Renal cortical epithelial cell (primary cell): ENCODE measurements at regions not wholly inside any gene's neighbourhood (a gene's known extent, or its start where the extent isn't known, plus 50 kb on each side); places are given as distances from the start of the nearest gene placed in this dataset.

Source experiments
- DNase-seq: peaks from one replicate; pipeline ENCODE4 v3.0.0-alpha.2; 2011; ENCODE audit warnings: low read depth

DNA sequence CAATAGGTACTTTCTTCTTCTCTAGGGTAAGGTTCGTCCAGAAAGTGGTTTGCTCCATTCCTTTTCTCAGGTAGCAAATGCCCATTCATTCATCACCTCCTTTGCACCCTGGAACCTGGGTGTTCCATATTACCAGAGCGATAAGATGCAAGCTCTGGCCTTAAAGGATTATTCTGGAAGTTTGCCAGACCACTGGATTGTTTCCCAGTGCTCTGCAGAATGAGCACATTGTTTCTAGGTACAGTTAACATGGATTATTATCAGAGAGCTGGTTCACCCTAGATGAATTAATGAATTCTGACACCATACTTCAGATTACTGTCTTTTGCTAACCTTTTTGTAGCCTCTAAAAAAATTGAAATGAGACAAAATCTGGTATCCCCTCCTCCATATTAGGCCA, 170.9 kb upstream of the BMP4 start:
- DNase-seq = peak; percentile 43

DNA sequence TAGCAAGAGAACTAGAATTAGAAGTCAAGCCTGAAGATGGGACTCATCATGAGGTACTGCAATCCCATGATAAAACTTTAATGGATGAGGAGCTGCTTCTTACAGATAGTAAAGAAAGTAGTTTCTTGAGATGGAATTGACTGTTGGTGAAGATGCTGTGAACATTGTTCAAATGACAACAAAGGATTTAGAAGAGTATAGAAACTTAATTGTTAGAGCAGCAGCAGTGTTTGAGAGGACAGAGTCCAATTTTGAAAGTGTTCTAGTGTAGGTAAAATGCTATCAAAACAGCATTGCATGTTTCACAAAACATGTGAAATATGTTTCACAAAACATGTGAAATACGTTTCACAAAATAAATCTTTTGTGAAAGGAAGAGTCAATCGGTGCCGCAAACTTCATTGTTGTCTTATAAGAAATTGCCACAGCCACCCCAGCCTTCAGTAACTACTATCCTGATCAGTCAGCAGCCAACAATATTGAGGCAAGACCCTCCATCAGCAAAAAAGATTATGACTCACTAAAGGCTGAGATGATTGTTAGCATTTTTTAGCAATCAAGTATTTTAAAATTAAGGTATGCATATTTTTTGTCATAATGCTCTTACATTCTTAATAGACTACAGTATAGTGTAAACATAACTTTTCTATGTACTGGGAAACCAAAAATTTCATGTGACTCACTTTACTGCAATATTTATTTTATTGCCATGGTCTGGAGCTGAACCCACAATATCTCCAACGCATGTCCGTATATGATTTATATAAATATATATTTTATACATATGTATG, 173.4 kb upstream of the BMP4 start:
- no peak for DNase-seq

DNA sequence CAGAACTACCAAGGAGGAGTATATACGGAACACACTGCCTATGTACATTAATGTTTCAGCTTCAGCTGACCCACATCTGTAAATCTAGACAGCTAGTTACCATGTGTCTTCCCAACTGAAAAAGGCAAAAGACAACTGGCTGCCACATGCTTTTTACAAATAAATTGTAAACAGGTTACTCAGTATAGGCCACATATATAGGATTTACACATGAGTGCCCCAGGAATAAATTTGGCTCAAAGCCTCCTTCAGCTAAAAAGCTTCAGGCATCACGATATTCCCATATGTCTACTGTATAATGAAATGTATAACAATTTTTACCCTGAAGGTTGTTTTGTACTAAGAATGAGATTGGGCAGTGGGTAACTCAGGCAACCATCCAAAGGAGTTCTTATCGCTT, 175.9 kb upstream of the BMP4 start:
- no peak for DNase-seq

DNA sequence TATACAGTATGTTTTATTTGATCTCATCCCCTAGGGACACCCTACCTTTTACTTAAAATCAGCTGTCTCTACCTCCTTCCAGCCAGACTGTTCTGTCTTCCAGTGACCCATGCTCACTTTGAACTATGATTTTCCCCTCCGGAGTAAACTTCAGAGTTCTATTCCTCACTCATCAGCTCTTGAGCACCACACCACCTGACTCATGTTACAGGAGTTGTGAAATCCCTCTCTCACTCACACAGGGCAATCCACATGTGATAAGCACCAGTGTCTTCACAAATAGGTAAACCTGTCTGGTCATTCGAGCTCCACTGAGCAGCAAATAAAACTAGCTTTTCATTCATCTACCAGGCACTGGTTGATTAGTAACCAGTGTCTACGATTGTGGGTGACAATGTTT, 177.3 kb upstream of the BMP4 start:
- peak; percentile 98 for DNase-seq

DNA sequence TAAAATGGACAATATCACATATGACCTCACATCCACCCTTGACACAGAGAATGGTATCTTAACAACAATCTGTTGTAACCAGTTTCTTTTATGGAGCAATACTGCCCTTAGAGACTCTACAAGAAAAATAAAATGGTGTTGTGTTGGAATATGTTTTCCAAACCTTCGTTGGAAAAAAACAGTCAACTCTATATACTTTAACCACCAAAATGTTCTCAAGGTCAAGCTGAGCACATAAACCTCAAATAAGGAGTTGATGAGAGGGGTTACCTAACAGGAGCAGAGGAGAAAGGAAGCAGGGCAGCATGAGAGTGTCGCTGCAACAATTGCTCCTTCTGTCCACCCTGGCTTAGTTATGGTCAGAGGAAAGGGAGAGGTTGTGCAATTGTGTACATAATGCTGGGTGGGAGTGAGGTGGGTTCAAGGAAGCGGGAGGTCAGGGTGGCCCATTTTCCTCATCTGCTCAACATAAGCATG, 179.2 kb upstream of the BMP4 start:
- no peak for DNase-seq

DNA sequence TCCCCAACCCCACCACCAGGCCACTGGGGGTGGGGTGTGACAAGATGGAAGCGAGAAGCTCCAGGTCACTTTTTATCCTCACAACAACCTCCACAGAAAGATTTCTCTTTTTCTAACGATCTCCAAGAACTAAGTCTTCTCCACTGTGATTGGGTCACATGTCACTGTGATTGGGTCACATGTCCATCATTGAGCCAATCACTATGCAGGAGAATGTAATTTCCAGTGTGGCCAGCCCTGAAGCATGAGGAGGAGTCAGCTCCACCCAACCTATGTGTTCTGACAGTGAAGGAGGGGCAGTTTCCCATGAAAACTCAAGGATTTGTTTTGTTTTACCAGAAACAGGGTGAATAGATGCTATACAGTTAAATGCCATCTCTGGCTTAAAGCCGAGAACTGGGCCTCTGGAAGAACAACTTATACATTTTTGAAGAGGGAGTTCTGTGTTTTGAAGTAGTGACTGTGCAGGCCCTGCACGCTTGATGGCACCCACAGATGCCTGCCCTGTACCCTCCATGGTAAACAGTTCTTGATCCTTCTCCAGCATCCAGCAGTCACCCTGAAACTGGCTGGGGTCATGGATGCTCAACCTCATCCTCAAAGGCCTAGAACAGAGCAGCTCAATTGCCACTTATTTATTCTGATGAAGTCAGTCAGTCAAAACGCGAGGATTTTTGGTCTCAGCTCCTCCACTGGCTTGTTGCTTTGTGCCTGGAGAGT, 180.4 kb upstream of the BMP4 start:
- no peak for DNase-seq

DNA sequence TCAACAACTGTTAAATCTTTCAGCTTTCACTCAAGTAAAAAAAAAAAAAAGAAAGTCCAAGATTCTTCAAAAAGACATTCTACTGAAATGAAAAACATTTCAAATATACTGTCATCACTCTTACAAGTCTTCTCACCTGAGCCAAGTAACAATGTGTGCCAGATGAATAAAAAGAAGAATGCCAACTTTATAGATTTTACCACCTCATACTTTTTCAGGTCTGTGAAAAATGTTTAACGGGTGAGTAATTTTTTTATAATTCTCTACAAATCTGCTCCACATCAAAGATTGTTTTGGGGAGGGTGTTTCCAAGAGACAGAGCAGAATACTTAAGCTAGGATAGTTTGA, 181.0 kb upstream of the BMP4 start:
- DNase-seq = no peak

DNA sequence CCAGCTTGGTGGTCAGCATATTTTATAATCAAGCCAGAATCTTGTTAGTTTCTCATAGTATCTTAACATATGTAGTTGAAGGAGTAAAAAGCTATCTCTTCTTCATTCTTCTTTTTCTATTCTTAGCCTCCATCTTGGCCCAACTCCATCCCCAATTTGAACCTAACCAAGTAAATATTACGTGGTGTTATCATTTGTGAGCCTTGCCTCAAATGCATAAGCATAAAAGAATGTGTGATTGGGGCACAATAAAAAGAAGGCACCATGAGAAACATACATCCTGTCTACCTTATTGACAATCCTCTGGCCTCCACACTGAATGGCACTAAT, 181.4 kb upstream of the BMP4 start:
- no peak for DNase-seq

DNA sequence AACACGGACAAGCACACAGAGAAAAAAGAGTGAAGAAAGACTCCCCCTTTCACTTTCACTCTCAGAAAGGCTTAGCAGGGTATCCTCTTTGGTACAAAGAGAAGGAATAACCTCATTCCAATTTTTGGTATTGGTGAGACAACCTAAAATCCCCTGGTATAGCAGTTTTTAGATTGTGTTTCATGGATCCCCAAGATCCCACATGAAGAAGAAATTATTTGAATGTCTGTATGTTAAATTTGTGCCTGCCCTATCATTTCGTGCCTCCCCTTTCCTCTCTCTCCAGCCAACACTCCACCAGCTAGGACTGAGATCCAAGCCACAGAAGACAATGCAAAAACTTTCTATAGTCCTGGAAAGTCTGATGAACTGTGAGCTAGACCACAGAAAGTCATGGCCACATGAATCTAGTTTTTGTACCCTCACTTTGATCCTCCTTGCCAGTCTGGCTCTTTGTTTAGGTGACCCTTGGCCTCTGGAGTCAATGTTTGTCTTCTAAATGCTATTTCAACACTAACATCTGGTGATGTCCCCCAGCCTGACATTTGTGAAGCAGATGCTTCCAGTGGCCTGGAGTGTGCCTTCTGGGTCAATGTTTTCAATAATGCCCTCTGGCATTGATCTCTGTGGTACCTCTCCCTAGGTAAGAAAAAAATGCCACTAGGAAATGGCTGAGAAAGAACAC, 181.9 kb upstream of the BMP4 start:
- DNase-seq = no peak

DNA sequence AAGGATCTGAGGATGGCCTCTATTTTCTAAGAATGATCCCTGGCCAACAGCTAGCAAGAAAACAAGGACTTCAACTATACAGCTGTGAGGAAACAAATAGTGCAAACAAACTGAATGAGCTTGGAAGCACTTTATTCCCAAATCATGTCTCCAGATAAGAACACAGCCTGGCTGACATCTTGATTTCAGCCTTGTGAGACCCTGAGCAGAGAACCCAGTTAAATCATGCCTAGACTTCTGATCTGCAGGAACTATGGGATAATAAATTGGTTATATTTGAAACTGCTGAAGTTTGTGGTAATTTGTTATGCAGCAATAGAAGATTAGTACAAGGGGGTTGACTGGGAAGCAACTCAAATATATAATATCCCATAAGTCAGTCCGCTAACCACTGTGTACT, 183.9 kb upstream of the BMP4 start:
- no peak for DNase-seq

DNA sequence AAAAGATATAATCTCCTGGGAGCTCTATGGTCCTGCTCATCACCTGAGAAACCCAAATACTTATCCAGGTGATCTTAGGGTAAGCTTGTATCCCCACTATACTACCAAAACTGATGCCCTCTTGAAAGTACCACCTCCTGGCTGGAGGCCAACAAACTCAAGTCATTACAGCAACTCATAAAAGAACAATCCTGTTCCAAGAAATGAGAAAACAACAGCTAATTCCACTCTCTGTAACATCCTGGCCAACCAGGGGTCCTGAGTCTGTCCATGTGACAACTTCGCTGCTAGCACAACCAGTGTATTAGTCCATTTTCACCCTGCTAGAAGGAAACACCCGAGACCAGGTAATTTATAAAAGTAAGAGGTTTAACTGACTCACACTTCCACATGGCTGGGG, 190.0 kb upstream of the BMP4 start:
- no peak for DNase-seq

DNA sequence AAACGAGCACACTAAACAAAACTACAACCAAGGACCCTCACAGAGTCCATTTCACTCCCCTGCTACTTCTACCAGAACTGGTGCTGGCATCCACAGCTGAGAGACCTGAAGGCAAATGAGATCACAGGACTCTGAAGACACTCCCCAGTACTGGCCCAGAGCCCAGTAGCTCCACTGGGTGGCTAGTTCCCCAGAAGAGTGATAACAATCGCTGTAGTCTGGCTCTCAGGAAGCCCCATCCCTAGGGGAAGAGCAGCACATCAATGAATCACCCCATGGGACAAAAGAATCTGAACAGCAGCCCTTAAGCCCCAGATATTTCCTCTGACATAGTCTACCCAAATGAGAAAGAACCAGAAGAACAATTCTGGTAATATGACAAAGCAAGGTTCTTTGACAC, 190.7 kb upstream of the BMP4 start:
- DNase-seq = peak; percentile 24

DNA sequence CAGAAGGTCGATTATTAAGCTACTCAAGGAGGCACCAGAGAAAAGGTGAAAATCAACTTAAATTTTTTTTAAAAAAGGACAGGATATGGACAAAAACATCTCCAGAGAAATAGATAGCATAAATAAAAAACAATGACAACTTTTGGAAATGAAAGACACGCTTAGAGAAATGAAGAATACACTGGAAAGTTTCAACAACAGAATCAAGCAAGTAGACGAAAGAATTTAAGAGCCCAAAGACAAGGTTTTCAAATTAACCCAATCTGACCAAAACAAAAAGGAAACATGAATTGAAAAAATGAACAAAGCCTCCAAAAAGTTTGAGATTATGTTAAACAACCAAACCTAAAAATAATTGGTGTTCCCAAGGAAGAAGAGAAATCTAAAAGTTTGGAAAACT, 191.1 kb upstream of the BMP4 start:
- no peak for DNase-seq

DNA sequence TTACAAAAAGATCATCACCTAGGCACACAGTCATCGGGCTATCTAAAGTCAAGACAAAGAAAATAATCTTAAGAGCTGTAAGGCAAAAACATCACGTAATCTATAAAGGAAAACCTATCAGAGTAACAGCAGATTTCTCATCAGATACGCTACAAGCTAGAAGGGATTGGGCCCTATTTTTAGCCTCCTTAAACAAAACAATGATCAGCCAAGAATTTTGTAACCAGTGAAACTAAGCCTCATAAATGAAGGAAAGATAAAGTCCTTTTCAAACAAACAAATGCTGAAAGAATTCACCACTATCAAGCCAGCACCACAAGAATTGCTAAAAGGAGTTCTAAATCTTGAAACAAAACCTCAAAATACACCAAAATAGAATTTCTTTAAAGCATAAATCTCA, 191.6 kb upstream of the BMP4 start:
- no peak for DNase-seq

DNA sequence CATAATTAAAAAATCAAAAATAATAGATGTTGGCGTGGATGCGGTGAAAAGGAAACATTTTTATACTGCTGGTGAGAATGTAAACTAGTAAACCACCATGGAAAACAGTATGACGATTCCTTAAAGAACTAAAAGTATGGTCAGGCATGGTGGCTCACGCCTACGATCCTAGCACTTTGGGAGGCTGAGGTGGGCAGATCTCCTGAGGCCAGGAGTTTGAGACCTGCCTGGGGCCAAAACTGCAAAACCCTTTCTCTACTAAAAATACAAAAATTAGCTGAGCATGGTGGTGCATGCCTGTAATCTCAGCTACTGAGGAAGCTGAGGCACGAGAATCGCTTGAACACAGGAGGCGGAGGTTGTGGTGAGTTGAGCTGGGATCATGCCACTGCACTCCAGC, 195.7 kb upstream of the BMP4 start:
- DNase-seq = no peak

DNA sequence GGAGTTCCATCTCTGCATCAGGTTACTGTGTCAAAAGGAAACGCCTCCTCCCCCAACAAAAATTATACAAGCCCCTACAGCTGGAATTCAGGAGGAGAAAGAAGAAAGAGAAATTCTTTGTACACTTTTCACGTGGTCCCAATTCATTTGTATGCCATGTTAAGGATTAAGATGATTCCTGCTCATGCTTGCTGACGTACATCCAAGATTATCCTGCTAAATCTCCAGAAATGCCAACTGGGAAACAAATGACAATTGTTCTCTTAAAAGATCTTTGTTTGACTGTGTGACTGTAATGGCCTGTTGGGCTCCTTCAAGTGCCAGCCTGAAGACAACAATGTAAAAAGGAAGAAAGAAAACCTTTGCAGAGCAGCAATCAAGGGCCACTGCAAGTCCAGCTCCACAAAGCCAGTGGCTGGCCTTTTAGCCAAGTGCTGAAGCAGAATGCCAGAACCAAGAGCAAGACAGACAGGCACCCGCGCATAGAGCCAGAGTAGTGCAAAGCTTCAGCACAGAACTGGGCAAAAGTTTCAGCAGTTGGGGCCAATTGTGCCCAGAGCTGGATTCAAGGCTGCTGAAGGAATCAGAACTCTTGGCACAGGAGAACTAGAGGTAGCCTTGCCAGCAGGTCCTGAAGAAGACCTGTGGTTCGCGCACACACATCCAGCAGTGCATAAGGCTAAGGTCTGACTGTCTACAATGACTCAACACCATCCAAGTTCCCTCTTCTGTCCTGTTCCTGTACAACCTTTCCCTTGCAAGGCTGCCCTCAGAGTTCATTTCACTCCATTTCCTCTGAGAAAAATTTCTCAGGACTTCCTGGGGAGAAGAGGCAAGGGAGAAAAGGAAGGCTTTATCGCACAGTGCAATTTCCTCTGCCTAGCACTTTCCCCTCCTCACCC, 209.7 kb upstream of the BMP4 start:
- no peak for DNase-seq

DNA sequence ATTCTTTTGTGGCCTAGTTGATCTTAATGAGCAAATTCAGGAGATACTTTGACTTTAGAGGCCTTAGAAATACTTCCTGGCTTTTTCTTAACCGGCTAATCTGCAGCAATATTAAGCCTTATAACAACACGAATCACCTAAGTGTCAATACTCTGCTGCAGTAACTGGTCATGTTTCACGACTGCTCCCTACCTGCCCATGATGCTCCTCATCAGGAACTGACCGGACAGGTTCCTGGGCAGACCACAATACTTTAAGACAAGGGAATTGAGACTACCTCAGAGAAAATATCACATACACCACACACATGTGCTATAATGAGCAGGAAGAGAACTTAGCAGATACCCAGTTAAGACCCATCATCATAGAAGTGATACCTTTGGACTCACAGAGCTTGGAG, 211.9 kb upstream of the BMP4 start:
- DNase-seq = no peak

DNA sequence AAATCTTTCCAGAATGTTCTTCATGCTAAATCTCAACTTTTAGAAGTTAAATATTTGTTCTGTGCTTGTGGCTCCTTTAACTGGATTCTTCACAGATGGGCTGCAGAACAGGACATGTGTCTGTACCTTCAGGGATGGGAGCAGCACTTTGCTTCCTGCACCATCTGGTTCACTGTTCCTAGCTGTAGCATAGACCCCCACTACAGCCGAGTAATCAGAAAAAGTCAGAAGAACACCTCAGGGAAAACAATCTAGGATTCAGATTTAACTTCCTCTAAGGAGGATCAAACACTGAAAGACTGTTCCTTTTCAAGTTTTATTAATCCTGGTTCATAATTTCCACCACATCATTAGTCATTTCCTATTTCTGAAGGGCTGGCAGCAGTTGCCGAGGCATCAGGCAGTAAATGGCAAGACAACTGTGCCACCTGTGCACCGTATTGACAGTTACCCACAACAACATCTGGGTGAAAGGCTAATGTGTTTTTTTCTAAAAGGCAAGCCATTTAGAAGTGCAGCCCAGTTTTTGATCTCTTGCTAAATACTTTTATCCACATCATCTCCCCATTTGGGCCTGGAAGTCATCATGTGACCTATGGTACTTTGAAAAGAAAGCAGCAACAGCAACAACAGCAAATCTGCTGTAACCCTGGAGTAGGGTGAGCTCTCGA, 212.8 kb upstream of the BMP4 start:
- peak; percentile 57 for DNase-seq

DNA sequence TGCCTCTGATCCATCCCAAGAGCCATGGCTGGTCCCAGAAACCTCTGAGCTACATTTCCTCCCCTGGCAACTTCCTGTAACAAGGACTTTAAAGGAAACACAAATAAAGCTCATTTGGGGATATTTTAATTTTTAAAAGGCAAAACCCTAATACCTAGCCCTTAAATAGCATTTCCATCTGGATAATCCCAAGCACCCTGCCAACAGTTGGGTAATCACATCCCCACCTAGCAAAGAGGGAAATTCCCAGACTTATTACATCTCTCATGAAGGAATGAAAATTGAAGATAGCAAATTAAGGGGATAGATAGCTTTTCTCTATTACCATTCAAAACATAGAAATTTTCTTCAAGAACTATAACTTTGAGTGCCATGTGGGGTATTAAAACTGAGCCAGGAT, 213.7 kb upstream of the BMP4 start:
- DNase-seq = no peak

DNA sequence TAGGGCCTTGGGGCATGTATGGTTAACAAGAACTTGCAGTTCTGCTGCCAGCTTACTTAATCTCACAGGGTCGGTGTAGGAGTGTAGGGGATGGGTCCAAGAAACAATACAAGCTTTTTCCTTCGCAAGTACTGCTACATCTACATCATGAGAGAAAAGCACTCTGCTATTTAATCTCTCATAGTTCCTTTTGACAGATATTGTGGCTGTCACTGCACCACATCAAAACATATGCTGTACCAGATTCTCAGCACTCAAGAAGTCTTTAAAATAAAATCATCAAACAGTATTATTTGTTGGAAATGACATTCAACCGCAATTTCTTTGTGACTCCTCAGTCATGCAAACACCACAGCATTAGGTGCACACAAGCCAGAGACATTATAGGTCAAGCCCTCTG, 215.5 kb upstream of the BMP4 start:
- no peak for DNase-seq

DNA sequence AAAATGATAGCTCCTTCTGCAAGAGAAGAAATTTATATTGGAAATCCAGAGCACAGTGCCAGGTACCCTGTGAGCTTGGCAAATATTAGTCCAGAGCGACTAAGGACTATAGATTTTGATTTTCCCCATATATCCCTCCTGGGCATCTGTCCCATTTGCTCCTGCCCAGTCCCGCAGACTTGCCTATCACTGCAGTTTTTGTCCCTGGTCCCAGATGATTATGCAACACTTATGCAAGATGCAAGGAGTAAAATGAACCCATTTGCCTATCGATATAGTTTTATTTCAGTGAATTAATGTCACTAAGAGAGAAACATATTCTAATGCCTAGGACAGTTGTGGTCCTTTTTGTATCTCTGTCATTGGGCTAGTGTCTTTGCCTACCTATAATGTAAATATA, 215.9 kb upstream of the BMP4 start:
- DNase-seq = no peak

DNA sequence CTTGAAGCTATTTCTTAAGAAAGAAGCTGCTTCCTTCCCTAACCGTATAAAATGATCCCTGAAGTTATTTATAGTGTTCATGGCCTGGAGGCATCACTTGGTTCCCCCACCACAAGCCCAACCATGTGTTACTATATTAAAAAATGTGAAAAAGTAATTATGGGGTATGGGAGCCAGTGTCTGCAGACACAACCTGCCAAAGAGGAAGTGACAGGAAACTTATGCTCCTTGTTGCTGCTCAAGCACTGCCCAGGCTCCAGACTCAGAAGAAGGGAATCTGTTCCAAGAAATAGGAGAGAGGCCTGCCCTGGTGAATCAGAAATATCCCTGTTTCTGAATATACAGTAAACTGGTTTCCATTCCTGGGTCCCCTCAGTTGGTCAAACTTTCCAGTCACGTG, 217.2 kb upstream of the BMP4 start:
- no peak for DNase-seq
